IPS-NIHi7 (cell line): ENCODE measurements at regions not wholly inside any gene's neighbourhood (a gene's known extent, or its start where the extent isn't known, plus 50 kb on each side); places are given as distances from the start of the nearest gene placed in this dataset.

ENCODE experiments used
- DNase-seq: peaks from one replicate; pipeline ENCODE4 v3.0.0; 2012; ENCODE audit warnings: mixed read lengths; ENCODE audit errors: extremely low spot score

- DNase-seq: no peak
Observed at GRCh38 chr5:40414922-40415321, 264.8 kb upstream of the PTGER4 start.

GRCh38 chr5:40413743-40414142, 266.0 kb upstream of the PTGER4 start:
- no peak for DNase-seq

- no peak for DNase-seq
Observed at GRCh38 chr5:40412771-40413170, 266.9 kb upstream of the PTGER4 start.

- DNase-seq: no peak
Observed at GRCh38 chr5:40410964-40411635, 268.6 kb upstream of the PTGER4 start.

- no peak for DNase-seq
Observed at GRCh38 chr5:40410231-40410861, 269.4 kb upstream of the PTGER4 start.

GRCh38 chr5:40409601-40410000, 270.1 kb upstream of the PTGER4 start:
- DNase-seq: no peak

GRCh38 chr5:40406741-40407211, 272.9 kb upstream of the PTGER4 start:
- no peak for DNase-seq

GRCh38 chr5:40405996-40406740, 273.5 kb upstream of the PTGER4 start:
- DNase-seq: no peak

GRCh38 chr5:40405230-40405629, 274.5 kb upstream of the PTGER4 start:
- no peak for DNase-seq

- no peak for DNase-seq
Observed at GRCh38 chr5:40404613-40405012, 275.1 kb upstream of the PTGER4 start.

- no peak for DNase-seq
Observed at GRCh38 chr5:40402007-40402364, 277.7 kb upstream of the PTGER4 start.

GRCh38 chr5:40401284-40402006, 278.3 kb upstream of the PTGER4 start:
- DNase-seq: no peak

GRCh38 chr5:40400245-40400644, 279.5 kb upstream of the PTGER4 start:
- no peak for DNase-seq

GRCh38 chr5:40399349-40399748, 280.4 kb upstream of the PTGER4 start:
- DNase-seq: no peak

- no peak for DNase-seq
Observed at GRCh38 chr5:40397976-40398375, 281.7 kb upstream of the PTGER4 start.

- no peak for DNase-seq
Observed at GRCh38 chr5:40397091-40397490, 282.6 kb upstream of the PTGER4 start.

- no peak for DNase-seq
Observed at GRCh38 chr5:40396317-40396716, 283.4 kb upstream of the PTGER4 start.

- no peak for DNase-seq
Observed at GRCh38 chr5:40395251-40395650, 284.5 kb upstream of the PTGER4 start.

- DNase-seq: no peak
Observed at GRCh38 chr5:40394698-40395097, 285.0 kb upstream of the PTGER4 start.

- no peak for DNase-seq
Observed at GRCh38 chr5:40391642-40392041, 288.1 kb upstream of the PTGER4 start.

GRCh38 chr5:40390281-40391149, 289.2 kb upstream of the PTGER4 start:
- DNase-seq: no peak
